ENCODE measurements at regions not wholly inside any gene's neighbourhood (a gene's known extent, or its start where the extent isn't known, plus 50 kb on each side); places are given as distances from the start of the nearest gene placed in this dataset.

DNA sequence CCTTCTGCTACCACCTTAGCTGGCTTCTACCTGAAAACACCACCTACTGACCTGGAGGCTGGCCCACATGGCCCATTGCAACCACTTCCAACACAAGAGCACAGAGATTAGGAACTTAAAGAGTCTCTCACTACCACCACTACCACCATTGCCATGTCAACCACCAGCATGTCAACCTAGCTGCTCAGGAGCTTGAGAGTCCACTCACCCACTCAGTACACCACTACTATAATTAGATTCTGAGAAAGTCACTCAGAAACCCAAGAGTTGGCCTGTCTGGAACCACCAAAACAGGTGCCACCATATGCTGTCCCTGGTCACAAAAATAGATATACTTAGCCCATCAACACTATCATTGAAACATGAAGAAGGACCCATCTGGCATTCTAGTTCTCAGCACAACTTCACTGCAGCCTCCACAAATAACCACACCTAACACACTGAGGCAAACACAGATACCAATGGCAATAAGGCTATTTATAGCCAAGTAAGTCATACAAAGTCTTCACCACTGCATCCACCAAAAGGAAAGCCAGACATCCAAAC, 806.7 kb upstream of the EPHA6 start:
- H3K79me2 ChIP-seq (ENCODE audit: insufficient read depth, low read length) = no peaks in the 10 kb centered on the region
- H3K27ac ChIP-seq (ENCODE audit: low read depth, low read length, poor library complexity, severe bottlenecking) = no peak overlapping the region
- H3K36me3 ChIP-seq (ENCODE audit: insufficient read depth, low read length) = no peaks in the 10 kb centered on the region
- H3K9me2 ChIP-seq (ENCODE audit: low read depth, low read length) = no peaks in the 10 kb centered on the region
- H2AFZ ChIP-seq (ENCODE audit: low read length) = no peak overlapping the region
- H4K20me1 ChIP-seq (ENCODE audit: insufficient read depth, low read length) = no peaks in the 10 kb centered on the region
- H3K9ac ChIP-seq (ENCODE audit: low read length) = no peak overlapping the region
- H3F3A ChIP-seq (ENCODE audit: insufficient read depth, low read length) = no peaks in the 10 kb centered on the region; the same call in 1 of the 2 replicates
- H3K4me3 ChIP-seq (ENCODE audit: low read depth, low read length, poor library complexity, severe bottlenecking) = no peak overlapping the region
- no peak overlapping the region for H3K4me2 ChIP-seq (ENCODE audit: low read length)
- H3K4me1 ChIP-seq (ENCODE audit: insufficient read depth, low read length, severe bottlenecking) = no peaks in the 10 kb centered on the region
- H3K27me3 ChIP-seq (ENCODE audit: insufficient read depth, low read length) = no peaks in the 10 kb centered on the region
- no peak for TF ChIP-seq EZH2 (IDR thresholded peaks at IDR 0.05; ENCODE audit: borderline replicate concordance, low read length)
- TF ChIP-seq, protein P1, sequence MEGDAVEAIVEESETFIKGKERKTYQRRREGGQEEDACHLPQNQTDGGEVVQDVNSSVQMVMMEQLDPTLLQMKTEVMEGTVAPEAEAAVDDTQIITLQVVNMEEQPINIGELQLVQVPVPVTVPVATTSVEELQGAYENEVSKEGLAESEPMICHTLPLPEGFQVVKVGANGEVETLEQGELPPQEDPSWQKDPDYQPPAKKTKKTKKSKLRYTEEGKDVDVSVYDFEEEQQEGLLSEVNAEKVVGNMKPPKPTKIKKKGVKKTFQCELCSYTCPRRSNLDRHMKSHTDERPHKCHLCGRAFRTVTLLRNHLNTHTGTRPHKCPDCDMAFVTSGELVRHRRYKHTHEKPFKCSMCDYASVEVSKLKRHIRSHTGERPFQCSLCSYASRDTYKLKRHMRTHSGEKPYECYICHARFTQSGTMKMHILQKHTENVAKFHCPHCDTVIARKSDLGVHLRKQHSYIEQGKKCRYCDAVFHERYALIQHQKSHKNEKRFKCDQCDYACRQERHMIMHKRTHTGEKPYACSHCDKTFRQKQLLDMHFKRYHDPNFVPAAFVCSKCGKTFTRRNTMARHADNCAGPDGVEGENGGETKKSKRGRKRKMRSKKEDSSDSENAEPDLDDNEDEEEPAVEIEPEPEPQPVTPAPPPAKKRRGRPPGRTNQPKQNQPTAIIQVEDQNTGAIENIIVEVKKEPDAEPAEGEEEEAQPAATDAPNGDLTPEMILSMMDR (IDR thresholded peaks at IDR 0.05; ENCODE audit: low read length) = no peak
- H3K9me3 ChIP-seq (ENCODE audit: low read length) = no peaks in the 10 kb centered on the region

DNA sequence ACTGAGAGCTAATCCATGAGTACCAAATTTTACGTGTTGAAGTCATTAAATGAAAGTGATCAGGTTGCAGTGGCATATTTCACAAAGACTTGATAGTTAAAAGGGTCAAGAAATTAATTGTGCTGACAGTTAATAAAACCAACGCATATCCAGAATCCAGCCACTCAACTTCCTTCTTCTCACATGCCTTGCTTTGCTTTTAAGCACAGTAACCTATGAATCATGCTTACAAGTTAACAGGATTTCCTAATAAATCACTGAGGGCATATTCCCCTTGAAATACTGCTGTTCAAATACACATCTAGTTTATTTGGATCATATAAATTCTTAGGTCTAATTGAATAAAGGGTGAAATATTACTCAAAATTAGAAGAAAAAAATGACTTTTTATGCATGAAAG, 801.5 kb upstream of the EPHA6 start:
- no peaks in the 10 kb centered on the region for H3K9me3 ChIP-seq (ENCODE audit: low read length)
- H3K4me3 ChIP-seq (ENCODE audit: low read depth, low read length, poor library complexity, severe bottlenecking) = no peak overlapping the region
- no peaks in the 10 kb centered on the region for H3K36me3 ChIP-seq (ENCODE audit: insufficient read depth, low read length)
- no peaks in the 10 kb centered on the region for H3K27me3 ChIP-seq (ENCODE audit: insufficient read depth, low read length)
- H2AFZ ChIP-seq (ENCODE audit: low read length) = no peak overlapping the region
- H4K20me1 ChIP-seq (ENCODE audit: insufficient read depth, low read length) = no peaks in the 10 kb centered on the region
- no peaks in the 10 kb centered on the region for H3K9me2 ChIP-seq (ENCODE audit: low read depth, low read length)
- no peak overlapping the region for H3K9ac ChIP-seq (ENCODE audit: low read length)
- TF ChIP-seq, protein P1 (IDR thresholded peaks at IDR 0.05; ENCODE audit: low read length) = no peak
- no peak for TF ChIP-seq EZH2 (IDR thresholded peaks at IDR 0.05; ENCODE audit: borderline replicate concordance, low read length)
- H3K79me2 ChIP-seq (ENCODE audit: insufficient read depth, low read length) = no peaks in the 10 kb centered on the region
- H3K4me2 ChIP-seq (ENCODE audit: low read length) = no peak overlapping the region
- no peak overlapping the region for H3K27ac ChIP-seq (ENCODE audit: low read depth, low read length, poor library complexity, severe bottlenecking)
- H3K4me1 ChIP-seq (ENCODE audit: insufficient read depth, low read length, severe bottlenecking) = no peaks in the 10 kb centered on the region
- no peaks in the 10 kb centered on the region; the same call in 1 of the 2 replicates for H3F3A ChIP-seq (ENCODE audit: insufficient read depth, low read length)

DNA sequence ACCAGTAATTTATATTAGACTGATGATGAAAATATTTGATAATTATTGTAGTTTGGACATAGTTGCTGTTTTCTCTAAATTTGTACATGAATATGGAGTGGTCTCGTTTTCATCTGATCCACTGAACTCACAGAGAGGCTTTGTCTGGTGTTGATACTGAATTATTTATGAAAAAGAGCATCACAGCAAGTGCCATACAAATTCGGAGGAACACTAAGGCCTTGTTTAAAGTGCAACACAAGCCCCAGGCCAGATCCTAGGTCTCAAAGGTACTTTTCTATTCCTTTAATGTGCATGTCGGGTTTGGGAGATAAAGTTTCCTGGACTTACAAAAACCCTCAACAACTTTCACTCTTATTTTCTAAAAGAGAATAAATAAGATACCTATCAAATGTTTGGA, 796.8 kb upstream of the EPHA6 start:
- no peak overlapping the region for H3K4me2 ChIP-seq (ENCODE audit: low read length)
- H3K4me3 ChIP-seq (ENCODE audit: low read depth, low read length, poor library complexity, severe bottlenecking) = no peak overlapping the region
- H3K9me3 ChIP-seq (ENCODE audit: low read length) = no peaks in the 10 kb centered on the region
- H3K9ac ChIP-seq (ENCODE audit: low read length) = no peak overlapping the region
- no peak overlapping the region for H3K27ac ChIP-seq (ENCODE audit: low read depth, low read length, poor library complexity, severe bottlenecking)
- no peaks in the 10 kb centered on the region for H3K36me3 ChIP-seq (ENCODE audit: insufficient read depth, low read length)
- no peaks in the 10 kb centered on the region for H3K4me1 ChIP-seq (ENCODE audit: insufficient read depth, low read length, severe bottlenecking)
- no peaks in the 10 kb centered on the region for H3K79me2 ChIP-seq (ENCODE audit: insufficient read depth, low read length)
- no peaks in the 10 kb centered on the region for H3K27me3 ChIP-seq (ENCODE audit: insufficient read depth, low read length)
- TF ChIP-seq, protein P1 (IDR thresholded peaks at IDR 0.05; ENCODE audit: low read length) = no peak
- TF ChIP-seq EZH2 (IDR thresholded peaks at IDR 0.05; ENCODE audit: borderline replicate concordance, low read length) = no peak
- H4K20me1 ChIP-seq (ENCODE audit: insufficient read depth, low read length) = no peaks in the 10 kb centered on the region
- no peaks in the 10 kb centered on the region for H3F3A ChIP-seq (ENCODE audit: insufficient read depth, low read length)
- no peak overlapping the region for H2AFZ ChIP-seq (ENCODE audit: low read length)
- no peaks in the 10 kb centered on the region for H3K9me2 ChIP-seq (ENCODE audit: low read depth, low read length)
